ENCODE measurements at regions not wholly inside any gene's neighbourhood (a gene's known extent, or its start where the extent isn't known, plus 50 kb on each side); places are given as distances from the start of the nearest gene placed in this dataset.

- Mint-ChIP-seq H3K27me3 (peaks cover 19% of the 10 kb centered on the region), H3K4me1 (ENCODE audit: low read depth) (peaks cover 5% of the 10 kb centered on the region), H3K36me3 (ENCODE audit: insufficient read depth) (no peaks in the 10 kb centered on the region), H3K27ac (no peak overlapping the region), H3K9me3 (ENCODE audit: low read depth) (peaks cover 4% of the 10 kb centered on the region), H3K4me3 (ENCODE audit: low read depth) (no peak overlapping the region)
- no peak for DNase-seq (ENCODE audit: low spot score, unreplicated experiment)
- TF ChIP-seq, protein P1, sequence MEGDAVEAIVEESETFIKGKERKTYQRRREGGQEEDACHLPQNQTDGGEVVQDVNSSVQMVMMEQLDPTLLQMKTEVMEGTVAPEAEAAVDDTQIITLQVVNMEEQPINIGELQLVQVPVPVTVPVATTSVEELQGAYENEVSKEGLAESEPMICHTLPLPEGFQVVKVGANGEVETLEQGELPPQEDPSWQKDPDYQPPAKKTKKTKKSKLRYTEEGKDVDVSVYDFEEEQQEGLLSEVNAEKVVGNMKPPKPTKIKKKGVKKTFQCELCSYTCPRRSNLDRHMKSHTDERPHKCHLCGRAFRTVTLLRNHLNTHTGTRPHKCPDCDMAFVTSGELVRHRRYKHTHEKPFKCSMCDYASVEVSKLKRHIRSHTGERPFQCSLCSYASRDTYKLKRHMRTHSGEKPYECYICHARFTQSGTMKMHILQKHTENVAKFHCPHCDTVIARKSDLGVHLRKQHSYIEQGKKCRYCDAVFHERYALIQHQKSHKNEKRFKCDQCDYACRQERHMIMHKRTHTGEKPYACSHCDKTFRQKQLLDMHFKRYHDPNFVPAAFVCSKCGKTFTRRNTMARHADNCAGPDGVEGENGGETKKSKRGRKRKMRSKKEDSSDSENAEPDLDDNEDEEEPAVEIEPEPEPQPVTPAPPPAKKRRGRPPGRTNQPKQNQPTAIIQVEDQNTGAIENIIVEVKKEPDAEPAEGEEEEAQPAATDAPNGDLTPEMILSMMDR (IDR thresholded peaks at IDR 0.05; ENCODE audit: unreplicated experiment) = no peak
These were observed 199.3 kb upstream of the ZC3H12A start for GRCh38 chr1:37274938-37275631.

GRCh38 chr1:37277366-37277765 lies 197.0 kb upstream of the ZC3H12A start:
- TF ChIP-seq, protein P1 (IDR thresholded peaks at IDR 0.05; ENCODE audit: unreplicated experiment) = no peak
- H3K4me1 Mint-ChIP-seq (ENCODE audit: low read depth) = peaks cover 5% of the 10 kb centered on the region
- DNase-seq (ENCODE audit: low spot score, unreplicated experiment) = no peak
- H3K4me3 Mint-ChIP-seq (ENCODE audit: low read depth) = no peak overlapping the region
- H3K27me3 Mint-ChIP-seq = peaks cover 23% of the 10 kb centered on the region
- H3K9me3 Mint-ChIP-seq (ENCODE audit: low read depth) = peaks cover 7% of the 10 kb centered on the region
- no peak overlapping the region for H3K27ac Mint-ChIP-seq
- H3K36me3 Mint-ChIP-seq (ENCODE audit: insufficient read depth) = no peaks in the 10 kb centered on the region

DNA sequence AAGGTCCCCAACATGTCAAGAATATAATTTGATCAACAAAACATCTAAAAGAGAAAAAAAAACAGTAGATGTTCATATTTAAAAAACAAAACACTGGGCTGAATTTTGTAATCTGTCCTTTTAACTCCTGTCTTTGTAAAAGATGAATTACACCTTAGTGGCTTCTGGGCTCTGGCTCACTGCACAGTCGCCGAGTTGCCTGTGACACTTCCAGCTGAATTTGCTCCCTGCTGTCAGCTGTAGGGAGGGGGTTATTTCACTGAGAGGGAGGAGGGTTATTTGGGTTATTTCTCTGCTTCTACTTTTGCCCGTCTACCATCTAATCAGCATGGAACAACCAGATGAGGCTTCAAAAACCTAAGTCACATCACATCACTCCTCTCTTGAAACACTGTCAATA lies 193.0 kb upstream of the ZC3H12A start:
- Mint-ChIP-seq H3K27me3 (peaks cover 45% of the 10 kb centered on the region), H3K36me3 (ENCODE audit: insufficient read depth) (no peaks in the 10 kb centered on the region), H3K4me3 (ENCODE audit: low read depth) (no peak overlapping the region), H3K9me3 (ENCODE audit: low read depth) (peaks cover 7% of the 10 kb centered on the region), H3K27ac (no peak overlapping the region), H3K4me1 (ENCODE audit: low read depth) (peaks cover 2% of the 10 kb centered on the region)
- TF ChIP-seq, protein P1 (IDR thresholded peaks at IDR 0.05; ENCODE audit: unreplicated experiment) = no peak
- no peak for DNase-seq (ENCODE audit: low spot score, unreplicated experiment)

- TF ChIP-seq, protein P1 (IDR thresholded peaks at IDR 0.05; ENCODE audit: unreplicated experiment) = no peak
- DNase-seq (ENCODE audit: low spot score, unreplicated experiment) = no peak
- Mint-ChIP-seq H3K4me3 (ENCODE audit: low read depth) (no peak overlapping the region), H3K9me3 (ENCODE audit: low read depth) (peaks cover 7% of the 10 kb centered on the region), H3K27ac (no peak overlapping the region), H3K27me3 (peaks cover 45% of the 10 kb centered on the region), H3K36me3 (ENCODE audit: insufficient read depth) (no peaks in the 10 kb centered on the region), H3K4me1 (ENCODE audit: low read depth) (no peaks in the 10 kb centered on the region)
These were observed 191.6 kb upstream of the ZC3H12A start for GRCh38 chr1:37282764-37283163.

GRCh38 chr1:37284053-37284452 lies 190.3 kb upstream of the ZC3H12A start:
- Mint-ChIP-seq H3K9me3 (ENCODE audit: low read depth) (peaks cover 7% of the 10 kb centered on the region), H3K4me1 (ENCODE audit: low read depth) (no peaks in the 10 kb centered on the region), H3K4me3 (ENCODE audit: low read depth) (no peak overlapping the region), H3K27me3 (peaks cover 45% of the 10 kb centered on the region), H3K27ac (no peak overlapping the region), H3K36me3 (ENCODE audit: insufficient read depth) (no peaks in the 10 kb centered on the region)
- DNase-seq (ENCODE audit: low spot score, unreplicated experiment) = no peak
- TF ChIP-seq, protein P1 (IDR thresholded peaks at IDR 0.05; ENCODE audit: unreplicated experiment) = no peak
